NCI-H526 treated with DMSO at 0.1 percent for 48 hours (cell line): ENCODE measurements at regions not wholly inside any gene's neighbourhood (a gene's known extent, or its start where the extent isn't known, plus 50 kb on each side); places are given as distances from the start of the nearest gene placed in this dataset.
"Not testable (repeated sequence)": the region's sequence is repeated elsewhere in the genome, so short reads cannot be mapped to it uniquely, and the experiment has no call there.

Experiments used
- DNase-seq: peaks from one replicate; lab custom pipeline; 2025; lab: John Stamatoyannopoulos, UW

GRCh38 chr2:105536175-105536574 lies 137.3 kb upstream of the FHL2 start:
- no peak for DNase-seq

- not testable (repeated sequence) for DNase-seq
These were observed 130.4 kb upstream of the FHL2 start for GRCh38 chr2:105529258-105529657.

GRCh38 chr2:105526000-105526925 lies 127.4 kb upstream of the FHL2 start:
- no peak for DNase-seq

GRCh38 chr2:105525201-105525600 lies 126.3 kb upstream of the FHL2 start:
- DNase-seq: no peak

- DNase-seq: no peak
These were observed 123.8 kb upstream of the FHL2 start for GRCh38 chr2:105522645-105523044.

- no peak for DNase-seq
These were observed 122.8 kb upstream of the FHL2 start for GRCh38 chr2:105521616-105522015.

- no peak for DNase-seq
These were observed 122.3 kb upstream of the FHL2 start for GRCh38 chr2:105521176-105521575.

GRCh38 chr2:105519516-105519915 lies 120.7 kb upstream of the FHL2 start:
- no peak for DNase-seq

- no peak for DNase-seq
These were observed 120.0 kb upstream of the FHL2 start for GRCh38 chr2:105518897-105519296.

- no peak for DNase-seq
These were observed 119.2 kb upstream of the FHL2 start for GRCh38 chr2:105517814-105518705.

- DNase-seq: no peak
These were observed 116.9 kb upstream of the FHL2 start for GRCh38 chr2:105515581-105516415.

- no peak for DNase-seq
These were observed 115.7 kb upstream of the FHL2 start for GRCh38 chr2:105514576-105514975.

GRCh38 chr2:105510761-105511528 lies 112.1 kb upstream of the FHL2 start:
- DNase-seq: no peak

GRCh38 chr2:105509269-105510086 lies 110.6 kb upstream of the FHL2 start:
- DNase-seq: no peak

- DNase-seq: not testable (repeated sequence)
These were observed 108.0 kb upstream of the FHL2 start for GRCh38 chr2:105506860-105507259.

- no peak for DNase-seq
These were observed 105.6 kb upstream of the FHL2 start for GRCh38 chr2:105504459-105504858.

GRCh38 chr2:105502625-105503334 lies 103.9 kb upstream of the FHL2 start:
- no peak for DNase-seq

GRCh38 chr2:105498281-105498846 lies 99.5 kb upstream of the FHL2 start:
- no peak for DNase-seq

GRCh38 chr2:105497094-105497493 lies 98.2 kb upstream of the FHL2 start:
- DNase-seq: no peak
